ENCODE measurements at regions not wholly inside any gene's neighbourhood (a gene's known extent, or its start where the extent isn't known, plus 50 kb on each side); places are given as distances from the start of the nearest gene placed in this dataset.
"Not testable (repeated sequence)": the region's sequence is repeated elsewhere in the genome, so short reads cannot be mapped to it uniquely, and the experiment has no call there.

DNA sequence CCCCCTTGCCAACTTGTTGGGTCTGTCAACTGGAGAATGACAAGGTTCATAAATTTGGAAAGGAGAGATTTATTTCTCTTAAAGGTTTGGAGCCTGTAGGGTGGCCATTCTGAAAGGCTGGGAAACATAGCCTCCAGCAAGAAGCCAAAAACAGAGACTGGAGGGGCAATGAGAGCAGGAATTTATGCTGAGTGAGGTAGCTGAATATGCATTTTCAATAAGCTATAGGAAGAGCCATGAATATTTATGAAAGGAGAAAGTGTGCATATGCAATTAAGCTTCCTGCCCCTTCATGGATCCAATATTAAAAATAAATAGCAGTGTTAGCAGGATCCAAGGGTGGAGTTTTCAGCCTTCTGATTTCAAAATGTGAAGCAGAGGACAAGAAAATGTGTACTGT is 306.1 kb upstream of the LRRC3B start:
- no peaks in the 10 kb centered on the region for H3K27me3 Mint-ChIP-seq
- POLR2A ChIA-PET = no interaction called here
- no peaks in the 10 kb centered on the region for H3K36me3 Mint-ChIP-seq
- no peak for DNase-seq
- H3K4me1 Mint-ChIP-seq = no peaks in the 10 kb centered on the region
- no peak overlapping the region for H3K27ac Mint-ChIP-seq
- no peak overlapping the region for H3K4me3 Mint-ChIP-seq
- H3K9me3 Mint-ChIP-seq = peaks cover 5% of the 10 kb centered on the region
- ATAC-seq (ENCODE audit: low read depth) = no peak

DNA sequence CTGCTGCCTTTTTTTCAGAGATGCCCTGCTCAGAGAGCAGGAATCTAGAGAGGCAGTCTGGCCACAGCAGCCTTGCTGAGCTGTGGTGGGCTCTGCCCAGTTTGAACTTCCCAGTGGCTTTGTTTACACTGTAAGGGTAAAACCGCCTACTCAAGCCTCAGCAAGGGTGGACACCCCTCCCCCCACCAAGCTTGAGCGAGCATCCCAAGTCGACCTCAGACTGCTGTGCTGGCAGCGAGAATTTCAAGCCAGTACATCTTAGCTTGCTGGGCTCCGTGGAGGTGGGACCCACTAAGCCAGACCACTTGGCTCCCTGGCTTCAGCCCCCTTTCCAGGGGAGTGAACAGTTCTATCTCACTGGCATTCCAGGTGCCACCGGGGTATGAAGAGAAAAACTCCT is 298.8 kb upstream of the LRRC3B start:
- not testable (repeated sequence) for ATAC-seq (ENCODE audit: low read depth); H3K27me3 Mint-ChIP-seq

DNA sequence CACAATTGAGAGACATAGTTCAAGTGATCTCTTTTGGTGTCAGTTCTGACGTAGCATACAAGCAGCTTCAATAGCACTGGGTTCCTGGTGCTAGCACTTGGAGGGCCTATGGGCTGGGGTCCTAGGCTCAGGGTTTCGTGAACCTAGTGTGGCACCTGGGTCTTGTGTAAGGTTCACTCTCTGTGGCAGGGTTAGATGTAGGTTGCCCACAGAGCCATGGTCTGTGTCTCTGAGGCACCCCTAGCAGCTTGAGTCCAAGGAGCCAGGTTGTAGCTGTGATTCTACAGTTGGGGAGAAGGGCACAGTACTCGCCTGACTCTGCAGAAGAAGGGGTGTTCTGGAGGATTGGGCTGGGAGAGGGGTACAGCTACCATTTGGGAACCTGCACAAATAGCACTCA is 282.6 kb upstream of the LRRC3B start:
- POLR2A ChIA-PET = no interaction called here
- no peak overlapping the region for H3K27ac Mint-ChIP-seq
- H3K4me3 Mint-ChIP-seq = no peak overlapping the region
- H3K4me1 Mint-ChIP-seq = no peaks in the 10 kb centered on the region
- DNase-seq (no peak), ATAC-seq (ENCODE audit: low read depth) (no peak)
- H3K36me3 Mint-ChIP-seq = no peaks in the 10 kb centered on the region
- peaks cover 3% of the 10 kb centered on the region for H3K9me3 Mint-ChIP-seq
- H3K27me3 Mint-ChIP-seq = no peaks in the 10 kb centered on the region

More for the DNA sequence above, 298.8 kb upstream of the LRRC3B start:
- H3K36me3 Mint-ChIP-seq, DNase-seq, H3K4me3 Mint-ChIP-seq, POLR2A ChIA-PET, H3K9me3 Mint-ChIP-seq, H3K4me1 Mint-ChIP-seq, H3K27ac Mint-ChIP-seq: not testable (repeated sequence)

DNA sequence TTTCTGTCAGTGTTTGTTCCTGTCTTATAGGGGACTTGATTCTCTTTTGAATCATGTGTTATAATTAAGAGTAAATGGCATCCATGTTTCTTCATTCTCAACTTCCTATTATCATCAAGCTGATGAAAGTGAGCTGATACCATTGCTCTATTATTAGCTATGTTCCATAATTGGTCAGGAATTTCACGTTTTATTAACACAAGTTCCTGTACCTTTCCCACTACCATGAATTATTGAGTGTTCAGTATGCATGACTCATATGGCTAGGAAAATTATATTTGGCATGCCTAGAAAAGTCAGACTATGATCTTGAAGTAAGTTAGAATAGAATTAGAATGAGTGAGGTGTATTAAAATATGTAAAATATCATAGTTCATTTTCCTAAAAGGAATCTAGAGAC is 278.9 kb upstream of the LRRC3B start:
- Mint-ChIP-seq H3K4me1 (no peaks in the 10 kb centered on the region), H3K27ac (no peak overlapping the region), H3K9me3 (peaks cover 6% of the 10 kb centered on the region), H3K27me3 (no peaks in the 10 kb centered on the region), H3K36me3 (no peaks in the 10 kb centered on the region), H3K4me3 (no peak overlapping the region)
- ATAC-seq (ENCODE audit: low read depth) (no peak), DNase-seq (no peak)
- POLR2A ChIA-PET = no interaction called here

DNA sequence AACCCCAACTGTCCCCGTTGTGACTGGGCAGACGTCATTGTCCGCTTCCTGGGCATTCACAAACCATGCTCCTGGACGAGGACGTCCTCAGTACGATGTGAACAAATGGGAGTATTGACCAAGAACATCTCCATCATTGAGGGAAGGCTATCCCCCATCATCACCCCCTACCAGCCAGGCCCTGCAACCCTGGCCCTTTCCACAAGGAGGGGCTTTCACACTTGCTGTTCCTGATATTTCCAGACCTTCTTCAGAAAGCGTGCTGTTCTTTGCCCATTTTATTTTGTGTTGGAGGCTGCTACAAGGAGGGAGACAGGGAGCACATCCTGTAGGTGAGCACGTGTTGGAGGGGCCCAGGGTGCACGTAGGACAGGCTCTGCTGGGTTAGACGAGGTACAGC is 277.0 kb upstream of the LRRC3B start:
- Mint-ChIP-seq H3K36me3 (no peaks in the 10 kb centered on the region), H3K27ac (no peak overlapping the region), H3K4me1 (no peaks in the 10 kb centered on the region), H3K9me3 (peaks cover 6% of the 10 kb centered on the region), H3K27me3 (no peaks in the 10 kb centered on the region), H3K4me3 (no peak overlapping the region)
- DNase-seq (no peak), ATAC-seq (ENCODE audit: low read depth) (no peak)
- POLR2A ChIA-PET = no interaction called here

DNA sequence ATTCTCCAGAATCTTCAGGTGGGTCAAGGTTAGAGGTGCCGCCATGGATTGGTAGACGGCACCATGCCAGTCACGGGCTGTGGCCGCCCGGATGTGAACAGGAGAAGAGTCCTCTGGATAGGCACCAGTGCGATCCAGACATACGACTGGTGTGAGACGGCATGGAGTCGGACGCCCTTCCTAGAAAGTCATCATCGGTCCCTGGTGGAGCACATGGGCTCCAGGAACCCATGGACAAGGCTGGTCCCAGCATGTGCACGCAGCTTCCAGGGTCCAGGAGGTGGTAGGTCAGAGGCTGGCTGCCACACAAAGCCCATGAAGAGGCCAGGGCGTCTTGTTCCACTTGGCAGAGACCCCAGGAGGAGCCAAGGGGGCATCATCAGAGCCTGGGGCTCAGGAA is 276.1 kb upstream of the LRRC3B start:
- H3K27ac Mint-ChIP-seq = no peak overlapping the region
- POLR2A ChIA-PET = no interaction called here
- ATAC-seq (ENCODE audit: low read depth) (no peak), DNase-seq (no peak)
- no peaks in the 10 kb centered on the region for H3K27me3 Mint-ChIP-seq
- H3K36me3 Mint-ChIP-seq = no peaks in the 10 kb centered on the region
- H3K4me3 Mint-ChIP-seq = no peak overlapping the region
- H3K9me3 Mint-ChIP-seq = peaks cover 6% of the 10 kb centered on the region
- H3K4me1 Mint-ChIP-seq = no peaks in the 10 kb centered on the region

DNA sequence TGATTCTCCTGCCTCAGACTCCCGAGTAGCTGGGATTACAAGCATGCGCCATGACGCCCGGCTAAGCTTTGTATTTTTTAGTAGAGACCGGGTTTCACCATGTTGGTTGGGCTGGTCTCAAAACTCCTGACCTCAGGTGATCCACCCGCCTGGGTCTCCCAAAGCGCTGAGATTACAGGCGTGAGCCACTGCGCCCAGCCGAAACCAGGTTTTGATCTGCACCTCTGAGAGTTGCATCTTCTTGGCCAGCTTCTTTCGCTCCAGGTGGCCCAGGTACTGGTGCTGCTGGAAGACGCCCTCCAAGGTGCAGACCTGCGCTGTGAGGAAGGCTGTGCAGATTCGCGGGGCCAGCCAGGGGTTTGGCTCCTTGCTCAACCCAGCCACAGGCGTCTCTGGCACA is 275.4 kb upstream of the LRRC3B start:
- Mint-ChIP-seq H3K27me3 (no peaks in the 10 kb centered on the region), H3K4me3 (no peak overlapping the region), H3K9me3 (peaks cover 6% of the 10 kb centered on the region), H3K27ac (no peak overlapping the region), H3K36me3 (no peaks in the 10 kb centered on the region), H3K4me1 (no peaks in the 10 kb centered on the region)
- no peak for ATAC-seq (ENCODE audit: low read depth)
- POLR2A ChIA-PET = no interaction called here
- no peak for DNase-seq

DNA sequence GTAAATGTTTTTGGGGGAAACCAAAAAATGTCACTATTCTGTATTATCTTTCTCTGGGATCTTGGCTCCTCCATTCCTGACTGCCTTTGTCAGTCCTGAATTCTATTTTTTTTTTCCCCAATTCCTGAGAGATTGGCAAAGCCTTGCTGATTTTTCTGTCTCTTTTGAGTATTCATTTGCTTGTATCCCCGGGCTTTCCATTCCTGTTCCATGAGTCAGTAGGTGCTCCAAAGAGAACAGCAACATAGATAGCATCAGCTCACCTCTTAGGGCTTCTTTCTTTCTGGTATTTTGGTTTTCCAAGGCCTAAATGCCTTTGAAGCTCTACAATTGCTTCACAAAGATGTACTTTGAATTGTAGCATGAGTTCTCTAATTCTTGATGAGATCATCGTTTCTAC is 271.7 kb upstream of the LRRC3B start:
- H3K27ac Mint-ChIP-seq = no peak overlapping the region
- no peaks in the 10 kb centered on the region for H3K4me1 Mint-ChIP-seq
- POLR2A ChIA-PET = no interaction called here
- ATAC-seq (ENCODE audit: low read depth) (no peak), DNase-seq (no peak)
- no peaks in the 10 kb centered on the region for H3K36me3 Mint-ChIP-seq
- no peak overlapping the region for H3K4me3 Mint-ChIP-seq
- no peaks in the 10 kb centered on the region for H3K27me3 Mint-ChIP-seq
- peaks cover 6% of the 10 kb centered on the region for H3K9me3 Mint-ChIP-seq

DNA sequence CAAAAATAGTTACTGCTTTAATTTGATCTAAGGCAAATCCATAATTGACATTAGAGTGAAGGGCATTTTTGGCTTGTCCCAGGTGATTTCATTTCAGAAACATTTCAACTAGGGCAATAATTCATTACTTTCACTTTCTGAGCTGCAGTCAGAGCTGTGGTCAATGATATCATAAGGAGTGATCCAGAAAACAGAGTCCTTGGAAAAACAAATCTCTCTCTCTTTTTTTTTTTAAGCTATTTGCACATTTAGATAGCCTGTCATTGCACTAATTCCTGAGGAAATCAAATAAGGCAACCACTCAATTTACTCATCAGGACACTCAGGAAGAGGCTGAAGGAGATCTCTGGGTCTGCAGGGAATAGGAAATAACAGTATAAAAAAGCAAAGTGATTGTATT is 269.5 kb upstream of the LRRC3B start:
- Mint-ChIP-seq H3K4me3 (no peak overlapping the region), H3K4me1 (no peaks in the 10 kb centered on the region), H3K36me3 (no peaks in the 10 kb centered on the region), H3K27ac (no peak overlapping the region), H3K9me3 (peaks cover 9% of the 10 kb centered on the region), H3K27me3 (no peaks in the 10 kb centered on the region)
- POLR2A ChIA-PET = no interaction called here
- ATAC-seq (ENCODE audit: low read depth) = no peak
- no peak for DNase-seq

DNA sequence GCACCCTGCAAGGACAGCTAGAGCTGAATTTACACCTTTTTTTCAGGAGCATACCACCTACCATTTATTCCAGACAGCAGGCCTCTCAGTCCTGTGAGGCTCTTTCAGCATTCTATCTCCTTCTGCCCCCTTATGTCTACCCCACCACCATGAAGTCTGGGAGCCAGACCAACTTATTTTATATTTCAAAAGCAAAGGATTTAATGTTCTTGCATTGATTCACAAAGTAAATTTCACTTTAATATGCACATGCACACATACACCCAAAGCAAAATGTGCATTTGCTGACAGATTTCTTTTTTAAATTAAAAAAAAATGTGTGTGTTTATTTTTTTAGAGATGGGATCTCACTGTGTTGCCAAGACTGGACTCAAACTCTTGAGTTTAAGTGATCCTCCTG is 264.2 kb upstream of the LRRC3B start:
- H3K36me3 Mint-ChIP-seq = no peaks in the 10 kb centered on the region
- peaks cover 8% of the 10 kb centered on the region for H3K9me3 Mint-ChIP-seq
- no peaks in the 10 kb centered on the region for H3K4me1 Mint-ChIP-seq
- POLR2A ChIA-PET = no interaction called here
- H3K27me3 Mint-ChIP-seq = no peaks in the 10 kb centered on the region
- no peak overlapping the region for H3K27ac Mint-ChIP-seq
- no peak for ATAC-seq (ENCODE audit: low read depth)
- H3K4me3 Mint-ChIP-seq = no peak overlapping the region
- no peak for DNase-seq

DNA sequence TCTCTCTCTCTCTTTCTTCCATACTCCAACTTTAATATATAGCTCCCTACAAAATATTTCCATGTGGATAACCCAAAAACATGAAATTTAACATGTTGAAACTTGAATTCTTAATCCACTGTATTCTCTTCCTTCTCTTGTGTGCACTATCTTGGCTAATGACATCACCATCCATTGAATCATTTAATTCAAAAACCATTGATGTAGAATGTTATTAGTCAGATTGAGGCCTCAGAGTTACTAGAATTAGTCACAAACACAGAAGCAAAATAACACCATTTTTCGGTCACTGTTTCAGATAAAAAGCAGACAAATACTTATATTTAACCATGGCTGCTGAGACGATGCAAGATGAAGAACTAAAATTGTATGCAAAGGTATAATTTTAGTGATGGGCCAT is 256.9 kb upstream of the LRRC3B start:
- Mint-ChIP-seq H3K36me3 (no peaks in the 10 kb centered on the region), H3K9me3 (peaks cover 8% of the 10 kb centered on the region)
- POLR2A ChIA-PET = no interaction called here

DNA sequence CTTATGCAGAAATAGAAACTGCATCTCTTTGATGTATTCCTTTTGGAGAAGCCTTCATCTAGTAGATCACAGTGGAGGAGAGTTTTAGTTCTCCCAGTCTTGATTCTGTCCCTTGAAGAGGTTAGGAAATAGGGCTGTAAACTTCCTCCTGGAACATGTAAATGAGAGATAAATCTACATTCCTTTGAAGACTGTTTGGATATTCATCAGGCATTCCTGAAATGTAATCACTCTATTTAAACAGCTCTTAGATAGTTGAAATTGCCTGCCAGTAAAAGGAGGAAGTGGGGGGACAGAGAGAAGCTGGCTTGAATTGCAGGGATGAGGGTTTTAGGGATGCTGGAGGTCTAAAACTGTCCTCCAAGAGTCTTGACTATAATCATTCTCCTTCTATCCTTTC is 254.3 kb upstream of the LRRC3B start:
- Mint-ChIP-seq H3K9me3 (peaks cover 4% of the 10 kb centered on the region), H3K27me3 (no peaks in the 10 kb centered on the region), H3K27ac (no peak overlapping the region), H3K4me1 (no peaks in the 10 kb centered on the region), H3K4me3 (no peak overlapping the region), H3K36me3 (no peaks in the 10 kb centered on the region)
- DNase-seq (no peak), ATAC-seq (ENCODE audit: low read depth) (no peak)
- POLR2A ChIA-PET = no interaction called here

More for the DNA sequence above, 256.9 kb upstream of the LRRC3B start:
- Mint-ChIP-seq H3K4me1 (no peaks in the 10 kb centered on the region), H3K4me3 (no peak overlapping the region), H3K27me3 (no peaks in the 10 kb centered on the region), H3K27ac (no peak overlapping the region)
- DNase-seq = no peak
- no peak for ATAC-seq (ENCODE audit: low read depth)

DNA sequence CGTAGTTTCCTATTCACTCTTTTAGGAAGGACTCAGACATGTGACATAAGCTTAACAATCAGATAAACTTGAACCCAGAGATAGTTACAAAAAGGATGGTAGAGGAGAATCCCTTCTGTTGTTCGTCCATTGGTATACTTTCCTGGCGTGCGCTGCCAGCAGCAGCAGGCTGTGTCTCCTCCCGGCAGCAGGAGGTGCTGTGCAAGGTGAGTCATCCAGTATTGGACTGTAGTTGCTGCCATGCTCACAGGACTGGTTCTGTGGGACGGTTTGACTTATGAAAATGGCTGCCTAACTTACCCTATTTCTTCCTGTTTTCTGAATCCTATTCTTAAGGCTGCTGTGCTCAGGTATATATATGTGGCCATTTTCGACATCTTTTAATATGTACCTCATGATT is 253.4 kb upstream of the LRRC3B start:
- Mint-ChIP-seq H3K4me3 (no peak overlapping the region), H3K4me1 (no peaks in the 10 kb centered on the region), H3K27ac (no peak overlapping the region), H3K27me3 (no peaks in the 10 kb centered on the region), H3K9me3 (peaks cover 4% of the 10 kb centered on the region), H3K36me3 (no peaks in the 10 kb centered on the region)
- POLR2A ChIA-PET = no interaction called here
- ATAC-seq (ENCODE audit: low read depth) = no peak
- no peak for DNase-seq

DNA sequence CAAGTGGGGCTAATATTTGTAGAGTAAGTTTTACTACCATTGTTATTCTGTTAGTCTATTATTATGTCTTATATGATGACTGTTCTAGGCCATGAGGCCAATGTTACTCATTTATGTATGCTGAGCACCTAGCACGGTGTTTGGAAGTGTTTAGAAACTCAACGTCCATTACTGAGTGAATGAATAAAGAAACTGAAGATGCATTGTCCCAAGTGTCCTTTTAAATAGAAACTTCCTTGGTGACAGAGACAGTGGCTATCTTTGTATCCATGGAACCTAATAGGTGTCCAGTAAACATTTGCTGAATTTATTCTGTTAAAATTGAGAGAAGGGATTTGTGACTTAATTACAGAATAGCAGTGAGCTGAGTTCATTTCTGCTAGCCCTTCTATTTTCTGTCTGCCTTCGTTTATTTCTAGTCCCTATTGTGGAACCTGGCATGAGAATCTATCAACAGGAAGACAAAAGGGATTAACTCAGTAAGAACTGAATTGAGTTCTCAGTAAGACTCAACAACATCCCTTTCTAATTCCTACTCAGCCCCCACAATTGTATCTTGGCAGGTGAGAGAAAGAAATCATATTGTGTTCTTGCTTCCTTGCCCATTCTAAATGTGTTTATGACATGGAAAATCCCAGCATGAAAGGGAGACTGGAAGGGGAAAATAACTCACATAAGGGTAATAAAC is 246.6 kb upstream of the LRRC3B start:
- no peak overlapping the region for H3K4me3 Mint-ChIP-seq
- POLR2A ChIA-PET = no interaction called here
- peaks cover 1% of the 10 kb centered on the region for H3K9me3 Mint-ChIP-seq
- no peaks in the 10 kb centered on the region for H3K4me1 Mint-ChIP-seq
- no peak overlapping the region for H3K27ac Mint-ChIP-seq
- DNase-seq = no peak
- ATAC-seq (ENCODE audit: low read depth) = no peak
- no peaks in the 10 kb centered on the region for H3K36me3 Mint-ChIP-seq
- no peaks in the 10 kb centered on the region for H3K27me3 Mint-ChIP-seq

DNA sequence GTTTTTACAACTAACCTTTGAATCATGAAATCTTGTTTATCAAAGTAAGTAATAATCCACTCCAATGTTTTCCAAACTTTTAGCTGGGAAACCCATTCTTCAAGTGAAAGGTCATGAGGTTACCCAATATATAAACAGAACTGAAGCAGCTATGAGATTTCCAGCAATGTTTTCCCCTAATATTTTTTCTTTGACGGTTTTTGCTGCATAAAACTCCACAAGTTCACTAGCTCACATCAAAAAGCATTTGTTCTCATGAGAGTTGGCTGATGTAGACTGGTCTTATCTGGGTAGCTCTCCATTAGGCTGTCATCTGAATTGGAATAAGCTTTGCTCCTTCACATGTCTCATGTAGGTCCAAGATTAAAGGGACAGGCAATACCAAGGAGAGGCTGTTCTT is 241.2 kb upstream of the LRRC3B start:
- no peaks in the 10 kb centered on the region for H3K27me3 Mint-ChIP-seq
- H3K9me3 Mint-ChIP-seq = peaks cover 1% of the 10 kb centered on the region
- POLR2A ChIA-PET = no interaction called here
- no peak overlapping the region for H3K27ac Mint-ChIP-seq
- no peak for DNase-seq
- H3K36me3 Mint-ChIP-seq = no peaks in the 10 kb centered on the region
- H3K4me3 Mint-ChIP-seq = no peak overlapping the region
- no peaks in the 10 kb centered on the region for H3K4me1 Mint-ChIP-seq
- no peak for ATAC-seq (ENCODE audit: low read depth)

All from activated naive CD8-positive, alpha-beta T cell treated with anti-CD3 and anti-CD28 coated beads, Interleukin-2, amount 10 ng/mL, durations not matched to agents 7 days and 5 days (primary cell).